ENCODE measurements at regions not wholly inside any gene's neighbourhood (a gene's known extent, or its start where the extent isn't known, plus 50 kb on each side); places are given as distances from the start of the nearest gene placed in this dataset.
"Not testable (repeated sequence)": the region's sequence is repeated elsewhere in the genome, so short reads cannot be mapped to it uniquely, and the experiment has no call there.

DNA sequence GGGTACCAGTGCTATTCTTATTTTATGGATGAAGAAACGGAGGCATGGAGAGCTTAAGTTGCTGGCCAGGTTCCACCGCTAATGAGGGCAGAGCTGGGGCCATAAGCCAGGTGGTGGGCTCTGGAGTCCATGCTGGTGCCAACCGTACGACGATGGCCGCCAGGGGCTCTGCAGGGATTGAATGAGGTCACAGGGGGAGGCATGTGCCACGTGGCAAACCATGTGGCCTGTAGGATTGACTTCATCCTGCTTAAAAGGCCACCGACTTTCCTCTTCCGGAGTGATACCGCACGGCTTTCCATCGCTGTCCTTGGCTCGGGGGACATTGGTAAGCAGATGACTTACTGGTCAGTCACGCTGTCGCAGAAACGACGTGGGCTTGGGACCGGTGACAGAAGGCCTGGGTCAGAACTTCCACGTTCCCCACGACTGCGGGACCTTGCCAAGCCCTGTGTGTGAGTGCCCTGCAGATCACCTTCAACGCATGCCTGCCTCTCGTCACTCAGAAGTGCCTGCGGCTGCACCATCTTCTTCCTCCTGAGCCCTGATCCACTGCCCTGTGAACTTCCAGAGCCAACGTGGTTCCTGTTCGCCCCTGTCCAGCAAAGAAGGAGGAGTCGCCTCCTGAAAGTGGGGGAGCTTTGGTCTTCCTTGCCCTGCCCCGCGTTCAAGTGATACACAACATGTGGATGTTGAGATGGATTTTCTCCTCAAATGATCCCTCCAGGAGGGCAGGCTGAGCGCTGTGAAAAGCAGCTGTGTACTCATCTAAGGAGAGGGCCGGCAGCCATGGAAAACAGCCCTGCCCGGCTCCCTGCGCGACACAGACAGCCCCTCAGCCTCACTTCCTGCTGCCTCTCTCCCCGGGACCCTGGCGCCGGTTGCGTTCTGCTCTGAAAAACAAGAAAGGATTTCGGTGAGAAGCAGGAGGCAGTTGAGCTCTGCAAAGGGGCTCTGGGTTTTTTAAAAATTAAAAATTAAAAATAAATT lies 176.7 kb downstream of the C16orf95 start:
- DNase-seq (ENCODE audit: low read depth in 2 of 2, low spot score in 1 of 2), result no peak

DNA sequence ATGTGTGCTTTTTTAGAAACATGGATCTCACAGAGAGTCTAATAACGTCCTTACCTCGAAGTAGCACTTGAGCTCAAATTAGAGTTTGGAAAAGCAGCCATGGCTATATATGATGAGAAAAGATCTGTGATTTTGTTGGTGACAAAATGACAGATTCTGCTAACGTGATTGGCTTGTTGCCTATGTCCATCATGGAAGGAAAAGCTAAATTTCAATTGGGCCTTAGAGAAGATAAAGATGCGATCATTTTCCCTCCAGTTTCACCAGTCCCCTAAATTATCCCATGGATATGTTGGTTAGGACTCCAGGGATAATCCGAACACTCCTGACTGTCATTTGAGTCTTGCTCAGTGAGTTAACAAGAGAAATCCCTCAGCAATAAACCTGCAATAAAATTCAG lies 175.8 kb downstream of the C16orf95 start:
- DNase-seq (ENCODE audit: low read depth in 2 of 2, low spot score in 1 of 2), result no peak

DNA sequence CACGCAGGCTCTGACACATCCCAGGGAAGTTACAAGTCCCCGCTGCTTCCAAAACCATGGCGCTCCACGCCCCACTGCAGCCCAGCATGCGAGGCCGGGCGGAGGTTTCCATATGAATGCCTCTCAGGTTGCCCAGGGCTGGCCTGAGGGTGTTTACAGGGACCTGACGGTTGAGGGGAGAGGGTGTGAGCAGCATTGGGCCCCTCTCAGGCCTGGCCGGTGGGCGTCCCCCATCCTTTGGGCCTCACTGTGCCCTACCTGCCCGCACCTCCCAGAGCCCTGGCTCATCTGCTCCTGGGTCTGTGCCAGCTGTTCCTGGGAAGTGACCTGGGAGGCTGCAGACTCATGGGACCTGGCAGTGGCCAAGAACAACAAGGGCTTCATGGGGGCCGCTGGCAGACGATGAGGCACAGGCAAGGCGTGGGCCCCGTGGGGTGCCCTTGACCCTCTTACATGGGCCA lies 173.5 kb downstream of the C16orf95 start:
- DNase-seq (ENCODE audit: low read depth in 2 of 2, low spot score in 1 of 2), result no peak

DNA sequence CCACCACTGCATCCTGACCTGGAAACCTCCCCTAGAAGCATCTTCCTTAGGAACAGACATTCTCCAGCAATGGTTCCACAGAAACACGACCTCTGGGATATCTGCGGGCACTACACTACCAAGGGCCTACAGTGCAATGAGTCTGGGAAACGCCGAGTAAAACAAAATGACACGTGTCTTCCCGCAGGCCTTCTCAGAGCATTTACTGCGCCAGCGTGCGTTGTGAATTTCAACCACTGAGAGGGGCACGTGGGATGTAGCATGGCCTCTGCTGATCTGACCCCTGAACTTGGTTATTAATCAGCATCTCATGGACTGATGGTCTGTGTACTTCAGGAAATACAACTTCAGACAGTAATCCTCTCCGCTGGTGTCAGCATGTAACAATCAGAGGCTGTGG lies 173.0 kb downstream of the C16orf95 start:
- no peak for DNase-seq (ENCODE audit: low read depth in 2 of 2, low spot score in 1 of 2)

DNA sequence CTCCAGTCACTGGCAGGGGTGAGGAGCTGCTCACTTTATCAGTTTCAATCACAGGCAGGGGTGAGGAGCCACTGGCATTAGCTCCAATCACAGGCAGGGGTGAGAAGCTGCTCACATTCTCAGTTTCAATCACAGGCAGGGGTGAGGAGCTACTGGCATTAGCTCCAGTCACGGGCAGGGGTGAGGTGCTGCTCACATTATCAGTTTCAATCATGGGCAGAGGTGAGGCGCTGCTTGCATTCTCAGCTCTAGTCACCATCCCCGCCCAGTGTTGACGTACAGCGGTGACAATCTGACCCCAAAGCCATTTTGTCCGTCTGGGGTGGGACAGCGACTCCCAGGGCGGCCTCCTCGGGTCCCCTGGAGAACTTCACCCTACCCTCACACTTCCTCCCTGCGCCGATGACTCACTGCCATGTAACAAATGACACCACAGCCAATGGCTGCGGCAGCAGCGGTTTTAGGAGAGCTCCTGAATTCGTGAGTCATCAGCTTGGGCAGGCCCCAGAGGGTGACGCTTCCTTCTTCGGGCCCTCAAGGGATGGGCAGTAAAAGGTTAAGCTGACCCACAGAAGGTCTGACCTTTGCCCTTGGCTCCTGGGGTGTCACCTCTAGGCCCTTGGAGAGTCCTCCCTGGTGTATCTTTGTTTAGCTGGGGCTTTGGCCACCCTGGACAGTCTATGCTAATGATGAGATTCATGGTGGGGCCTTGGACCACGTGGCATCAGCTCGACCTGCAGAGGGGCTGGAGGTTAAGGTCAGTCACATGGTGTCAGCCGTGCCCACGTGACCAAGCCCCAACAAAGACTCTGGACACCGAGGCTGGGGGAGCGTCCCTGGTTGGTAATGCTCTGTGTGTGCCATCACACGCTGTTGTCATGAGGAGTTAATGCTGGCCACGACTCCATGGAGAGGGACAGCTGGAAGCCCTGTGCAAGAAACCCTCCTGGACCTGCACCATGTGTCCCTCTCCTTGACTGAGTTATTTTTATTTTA lies 171.7 kb downstream of the C16orf95 start:
- no peak for DNase-seq (ENCODE audit: low read depth in 2 of 2, low spot score in 1 of 2)

DNA sequence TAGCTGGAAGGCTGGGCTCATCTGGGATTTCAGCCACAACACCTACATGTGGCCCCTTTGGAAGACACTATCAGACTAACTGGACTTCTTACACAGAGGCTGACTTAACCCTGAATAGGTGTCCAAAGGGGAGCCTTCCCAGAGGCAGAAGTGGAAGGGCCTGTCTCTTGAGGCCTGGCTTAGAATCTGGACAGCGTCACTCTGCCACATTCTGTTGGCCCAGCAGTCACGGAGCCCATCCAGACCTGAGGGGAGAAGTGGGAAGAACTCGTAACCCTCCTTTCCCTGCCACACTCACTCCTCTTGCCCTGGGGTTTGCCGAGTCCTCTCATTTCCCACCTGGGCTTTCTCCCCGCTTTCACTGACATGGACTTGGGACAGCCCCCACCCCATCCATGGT lies 170.5 kb downstream of the C16orf95 start:
- DNase-seq (ENCODE audit: low read depth in 2 of 2, low spot score in 1 of 2), result no peak

DNA sequence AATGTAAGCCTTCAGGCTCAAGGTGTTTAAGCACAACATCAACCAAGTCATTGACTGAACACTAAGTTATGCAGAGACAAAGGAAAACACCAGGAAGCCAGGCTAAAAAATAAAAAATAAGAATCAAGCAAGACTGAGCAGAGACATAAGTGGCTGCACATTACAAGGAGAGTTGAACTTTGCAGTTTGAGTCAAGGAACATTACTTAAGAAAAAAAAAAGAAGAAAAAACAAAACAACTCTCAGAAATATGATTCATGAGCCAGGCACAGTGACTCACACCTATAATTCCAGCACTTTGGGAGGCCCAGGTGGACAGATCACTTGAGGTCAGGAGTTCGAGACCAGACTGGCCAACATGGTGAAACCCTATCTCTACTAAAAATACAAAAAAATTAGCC lies 168.1 kb downstream of the C16orf95 start:
- no peak for DNase-seq (ENCODE audit: low read depth in 2 of 2, low spot score in 1 of 2)

DNA sequence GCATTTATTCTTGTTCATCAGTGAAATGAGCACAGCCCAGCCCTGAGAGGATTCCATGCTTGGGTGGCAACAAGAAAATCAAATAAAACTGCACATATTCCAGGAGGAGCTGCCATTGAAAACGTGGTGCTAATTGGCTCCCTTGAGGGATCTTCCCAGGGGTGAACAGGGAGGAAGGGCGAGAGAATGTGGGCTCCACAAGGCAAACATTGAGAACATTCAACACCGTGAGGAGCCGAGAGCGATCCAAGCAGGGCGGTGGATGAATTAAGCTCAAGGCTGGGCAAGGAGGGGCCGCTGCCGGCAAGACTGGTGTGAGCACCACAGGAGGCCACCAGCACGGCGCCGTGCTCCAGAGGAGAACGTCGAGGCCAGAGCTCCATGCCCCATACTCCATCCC lies 166.9 kb downstream of the C16orf95 start:
- DNase-seq (ENCODE audit: low read depth in 2 of 2, low spot score in 1 of 2), result no peak

DNA sequence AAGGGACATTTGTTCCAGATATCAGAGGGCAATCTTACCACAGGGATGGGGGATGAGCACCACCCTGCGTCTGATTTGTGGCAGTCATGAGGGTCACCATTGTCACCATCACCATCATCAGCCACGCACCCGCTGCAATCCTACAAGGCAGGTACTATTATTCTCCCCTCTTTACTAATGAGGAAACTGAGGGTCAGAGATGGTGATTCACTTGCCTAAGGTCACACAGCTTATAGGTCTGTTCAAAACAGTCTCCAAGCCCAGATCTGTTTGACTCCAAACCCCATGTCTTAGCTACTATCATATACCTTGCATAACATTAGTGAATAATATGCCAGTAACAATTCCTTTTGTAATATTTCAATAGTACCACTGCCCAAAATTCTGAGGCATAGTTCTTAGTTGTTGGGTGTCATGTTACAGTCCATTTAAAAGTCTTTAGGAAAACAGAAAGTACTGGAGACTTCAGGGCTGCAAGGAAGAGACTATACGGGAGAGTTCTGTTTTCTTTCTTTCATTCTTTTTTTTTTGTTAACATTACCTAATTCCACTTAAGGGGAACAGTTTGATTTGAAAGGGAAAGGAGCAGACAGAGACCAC lies 166.4 kb downstream of the C16orf95 start:
- no peak for DNase-seq (ENCODE audit: low read depth in 2 of 2, low spot score in 1 of 2)

DNA sequence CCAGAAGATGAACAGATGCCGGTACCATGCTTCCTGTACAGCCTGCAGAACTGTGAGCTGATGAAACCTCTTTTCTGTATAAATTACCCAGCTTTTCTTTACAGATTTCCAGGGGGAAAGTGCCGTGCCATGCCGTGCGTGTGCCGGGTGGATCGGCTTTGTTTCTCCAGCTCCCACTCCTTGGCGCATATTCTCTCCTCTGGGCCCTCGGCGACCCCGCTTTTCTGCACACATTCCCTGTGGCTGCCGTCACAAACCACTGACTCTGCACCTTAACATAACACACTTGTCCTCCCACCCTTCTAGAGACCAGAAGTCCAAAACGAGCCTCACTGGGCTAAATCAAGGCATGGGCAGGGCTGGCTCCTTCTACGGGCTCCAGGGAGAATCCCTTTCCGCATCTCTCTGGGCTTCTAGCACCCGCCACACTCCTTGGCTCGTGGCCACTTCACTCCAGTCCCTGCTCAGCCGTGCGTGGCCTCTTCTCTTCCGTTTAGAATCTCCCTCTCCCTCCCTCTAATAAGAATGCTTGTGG lies 164.9 kb downstream of the C16orf95 start:
- DNase-seq (ENCODE audit: low read depth in 2 of 2, low spot score in 1 of 2), result no peak

DNA sequence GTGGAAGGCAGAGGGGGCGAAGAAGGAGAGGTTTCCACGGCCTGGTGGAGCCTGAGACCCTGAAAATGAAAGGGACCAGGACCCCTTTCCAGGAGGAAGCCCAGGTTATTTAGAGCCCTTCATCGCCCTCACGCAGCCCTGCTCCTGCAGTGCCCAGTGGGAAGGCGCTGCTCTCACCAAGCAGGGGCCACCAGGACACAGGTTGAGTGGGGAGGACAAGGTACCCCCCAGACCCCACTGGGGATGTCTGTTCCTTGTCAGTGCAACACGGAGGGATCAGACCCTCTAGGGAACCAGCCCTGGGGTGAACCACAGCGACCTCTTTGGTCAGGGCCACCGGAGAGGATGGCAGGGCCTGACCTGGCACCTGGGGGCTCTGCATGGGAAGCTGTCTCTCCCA lies 163.9 kb downstream of the C16orf95 start:
- DNase-seq (ENCODE audit: low read depth in 2 of 2, low spot score in 1 of 2), result no peak

DNA sequence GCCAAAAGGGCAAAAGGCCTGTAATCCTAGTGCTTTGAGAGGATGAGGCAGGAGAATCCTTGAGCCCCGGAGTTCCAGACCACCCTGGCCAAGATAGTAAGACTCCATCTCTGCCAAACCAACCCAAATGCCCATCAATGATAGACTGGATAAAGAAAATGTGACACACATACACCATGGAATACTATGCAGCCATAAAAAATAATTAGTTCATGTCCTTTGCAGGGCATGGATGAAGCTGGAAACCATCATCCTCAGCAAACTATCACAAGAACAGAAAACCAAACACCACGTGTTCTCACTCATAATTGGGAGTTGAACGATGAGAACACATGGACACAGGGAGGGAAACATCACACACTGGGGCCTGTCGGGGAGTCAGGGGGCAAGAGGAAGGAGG lies 161.9 kb downstream of the C16orf95 start:
- not testable (repeated sequence) for DNase-seq (ENCODE audit: low read depth in 2 of 2, low spot score in 1 of 2)

DNA sequence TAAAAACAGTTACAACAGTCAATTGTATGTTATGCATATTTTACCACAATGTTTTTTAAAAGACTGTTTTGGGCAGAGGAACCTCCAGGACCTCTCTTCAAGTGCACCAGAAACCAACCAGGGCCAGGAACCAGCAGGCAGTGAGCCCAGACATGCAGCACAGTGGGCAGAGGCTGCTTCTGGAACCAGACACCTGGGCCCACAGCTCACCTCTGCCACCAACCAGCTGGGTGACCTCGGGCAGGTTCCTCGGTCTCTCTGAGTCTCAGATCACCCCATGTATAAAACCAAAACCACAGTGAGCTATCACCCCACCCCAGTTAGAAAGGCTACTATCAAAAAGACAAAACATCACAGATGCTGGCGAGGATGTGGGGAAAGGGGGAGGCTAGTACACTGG lies 161.0 kb downstream of the C16orf95 start:
- DNase-seq (ENCODE audit: low read depth in 2 of 2, low spot score in 1 of 2), result no peak

DNA sequence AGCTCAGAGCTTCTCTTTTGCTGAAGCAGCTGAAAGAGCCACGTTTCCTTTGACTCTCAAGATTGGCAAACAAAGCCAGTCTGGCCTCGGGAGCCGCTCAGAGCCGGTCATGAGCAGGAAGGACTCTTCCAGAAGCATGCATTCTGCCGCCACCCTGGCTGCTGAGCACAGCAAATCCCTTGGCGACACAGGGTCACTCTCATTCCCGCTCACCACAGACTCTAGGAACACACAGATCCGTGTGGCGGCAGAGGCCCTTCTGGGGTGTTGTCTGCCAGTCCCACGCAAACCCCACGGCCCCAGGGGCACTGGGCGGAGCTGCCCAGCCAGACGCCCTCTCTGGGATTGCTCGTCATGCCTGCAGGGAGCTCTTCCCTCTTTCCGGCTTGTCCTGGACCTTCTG lies 157.0 kb downstream of the C16orf95 start:
- DNase-seq (ENCODE audit: low read depth in 2 of 2, low spot score in 1 of 2), result no peak

DNA sequence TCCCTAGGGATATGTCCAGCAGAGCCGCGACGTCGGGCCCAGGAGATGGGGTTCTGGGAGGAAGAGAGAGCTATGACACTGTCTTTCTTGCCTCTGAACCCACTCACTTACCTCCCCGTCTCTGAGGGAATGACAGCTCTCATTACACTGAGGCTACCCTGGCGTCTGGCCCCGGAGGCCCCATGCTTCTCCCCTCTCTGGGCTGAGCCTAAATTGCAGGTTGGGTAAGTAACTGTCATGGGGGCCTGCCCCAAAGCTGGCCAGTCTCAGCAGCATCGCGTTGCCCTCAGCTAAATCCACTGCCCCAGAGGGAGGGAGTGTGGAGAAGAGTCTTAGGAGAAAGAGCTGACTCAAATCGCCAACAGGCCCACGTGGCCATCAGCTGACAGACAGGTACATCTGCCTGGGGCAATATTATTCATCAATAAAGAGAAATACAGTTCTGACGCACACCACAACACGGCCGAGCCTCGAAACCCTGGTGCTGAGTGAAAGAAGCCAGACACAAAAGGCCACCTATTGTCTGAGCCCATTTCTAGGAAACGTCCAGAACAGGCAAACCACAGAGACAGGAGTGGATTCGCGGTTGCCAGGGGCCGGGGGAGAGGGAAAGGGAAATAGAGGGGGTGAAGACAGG lies 156.4 kb downstream of the C16orf95 start:
- DNase-seq (ENCODE audit: low read depth in 2 of 2, low spot score in 1 of 2), result no peak

DNA sequence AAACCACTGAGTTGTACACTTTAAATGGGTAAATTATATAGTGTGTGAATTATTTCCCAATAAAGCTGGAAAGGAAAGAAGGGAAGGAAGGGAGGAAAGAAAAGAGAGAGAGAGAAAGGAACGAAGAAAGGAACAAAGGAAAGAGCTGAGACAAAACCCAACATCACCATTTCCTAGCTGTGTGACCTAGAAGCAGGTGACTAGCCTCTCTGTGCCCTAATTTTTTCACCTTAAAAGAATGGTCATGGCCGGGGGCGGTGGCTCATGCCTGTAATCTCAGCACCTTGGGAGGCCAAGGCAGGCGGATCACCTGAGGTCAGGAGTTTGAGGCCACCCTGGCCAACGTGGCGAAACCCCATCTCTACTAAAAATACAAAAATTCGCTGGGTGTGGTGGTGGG lies 155.8 kb downstream of the C16orf95 start:
- not testable (repeated sequence) for DNase-seq (ENCODE audit: low read depth in 2 of 2, low spot score in 1 of 2)

DNA sequence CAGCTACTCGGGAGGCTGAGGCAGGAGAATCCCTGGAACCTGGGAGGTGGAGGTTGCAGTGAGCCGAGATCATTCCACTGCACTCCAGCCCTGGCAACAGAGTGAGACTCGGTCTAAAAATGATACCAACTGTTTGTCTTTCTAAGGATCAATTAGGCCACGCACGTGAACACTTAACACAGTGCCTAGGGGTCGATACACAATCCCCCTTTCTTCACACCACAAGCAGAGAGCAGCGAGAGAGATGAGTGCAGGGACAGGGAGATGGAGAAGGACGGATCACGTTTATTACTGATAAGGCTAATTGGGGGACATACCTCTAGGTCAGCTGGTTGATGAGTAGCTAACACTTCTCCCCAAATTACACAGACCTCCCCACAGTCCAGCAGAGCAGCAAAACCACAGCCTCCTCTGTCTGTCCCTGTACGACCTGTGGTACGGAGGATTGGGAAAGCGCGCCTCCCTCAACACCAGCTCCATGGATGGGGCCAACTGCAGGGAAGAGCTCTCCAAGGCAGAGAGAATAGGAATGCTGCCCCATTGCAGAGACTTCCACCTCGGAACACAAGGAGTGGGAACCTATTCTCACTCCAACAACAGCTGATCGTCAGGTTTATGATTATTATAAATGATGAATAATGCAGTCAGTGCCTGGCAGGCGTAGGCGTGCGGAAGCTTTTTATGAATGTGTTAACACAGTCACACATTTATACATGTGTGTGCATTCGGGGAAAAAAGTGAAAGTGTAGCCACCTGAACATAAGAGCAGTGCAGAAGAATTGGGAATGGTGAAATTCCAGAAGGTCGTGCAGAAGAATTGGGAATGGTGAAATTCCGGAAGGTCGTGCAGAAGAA lies 155.1 kb downstream of the C16orf95 start:
- no peak for DNase-seq (ENCODE audit: low read depth in 2 of 2, low spot score in 1 of 2)

DNA sequence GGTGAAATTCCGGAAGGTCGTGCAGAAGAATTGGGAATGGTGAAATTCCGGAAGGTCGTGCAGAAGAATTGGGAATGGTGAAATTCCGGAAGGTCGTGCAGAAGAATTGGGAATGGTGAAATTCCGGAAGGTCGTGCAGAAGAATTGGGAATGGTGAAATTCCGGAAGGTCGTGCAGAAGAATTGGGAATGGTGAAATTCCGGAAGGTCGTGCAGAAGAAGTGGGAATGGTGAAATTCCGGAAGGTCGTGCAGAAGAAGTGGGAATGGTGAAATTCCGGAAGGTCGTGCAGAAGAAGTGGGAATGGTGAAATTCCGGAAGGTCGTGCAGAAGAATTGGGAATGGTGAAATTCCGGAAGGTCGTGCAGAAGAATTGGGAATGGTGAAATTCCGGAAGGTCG lies 154.4 kb downstream of the C16orf95 start:
- DNase-seq (ENCODE audit: low read depth in 2 of 2, low spot score in 1 of 2), result not testable (repeated sequence)

DNA sequence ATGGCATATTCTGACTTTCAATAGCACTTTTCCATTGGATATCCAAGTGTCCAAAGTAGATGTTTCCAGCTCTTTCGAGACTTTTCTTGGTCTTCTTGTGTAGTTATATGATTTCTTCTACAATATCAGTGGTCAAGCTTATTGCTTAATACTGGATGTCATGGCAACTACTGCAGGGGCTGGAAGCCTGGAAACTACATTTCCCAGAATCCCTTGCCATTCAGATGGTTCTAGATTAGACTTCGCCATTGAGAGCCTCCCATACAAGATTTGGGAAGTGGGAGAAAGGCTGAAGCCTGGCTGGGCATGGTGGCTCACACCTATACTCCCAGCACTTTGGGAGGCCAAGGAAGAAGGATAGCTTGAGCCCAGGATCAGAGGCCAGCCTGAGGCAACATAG lies 153.6 kb downstream of the C16orf95 start:
- no peak for DNase-seq (ENCODE audit: low read depth in 2 of 2, low spot score in 1 of 2)

DNA sequence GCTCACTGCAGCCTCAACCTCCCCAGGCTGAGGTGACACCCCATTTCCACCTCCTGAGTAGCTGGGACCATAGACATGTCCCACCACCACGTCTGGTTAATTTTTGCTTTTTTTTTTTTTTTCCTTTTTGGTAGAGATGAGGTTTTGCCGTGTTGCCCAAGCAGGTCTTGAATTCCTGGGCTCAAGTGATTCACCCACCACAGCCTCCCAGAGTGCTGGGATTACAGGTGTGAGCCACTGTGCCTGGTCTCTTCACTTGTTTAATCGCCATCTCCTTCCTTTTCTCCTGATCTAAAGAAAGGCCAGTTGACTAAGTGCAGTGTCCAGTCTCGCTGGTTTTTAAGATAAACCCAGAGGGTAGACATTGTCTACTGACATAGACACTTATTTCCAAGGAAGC lies 152.0 kb downstream of the C16orf95 start:
- DNase-seq (ENCODE audit: low read depth in 2 of 2, low spot score in 1 of 2), result no peak

Data from stimulated activated CD8-positive, alpha-beta memory T cell treated with anti-CD3 and anti-CD28 coated beads, Interleukin-4, amount 100 ng/mL, for 4 hours (primary cell).